Kidney epithelial cell (primary cell): ENCODE measurements at regions not wholly inside any gene's neighbourhood (a gene's known extent, or its start where the extent isn't known, plus 50 kb on each side); places are given as distances from the start of the nearest gene placed in this dataset.

Experiments
- DNase-seq: peaks from one replicate; pipeline ENCODE4 v3.0.0-alpha.2; 2010; ENCODE audit warnings: low read depth
- H3K27me3 ChIP-seq: 2 replicates; pipeline ENCODE4 v1.6.0; 2011; ENCODE audit warnings: low read length; ENCODE audit not compliant: control insufficient read depth, insufficient read depth
- H3K36me3 ChIP-seq: 2 replicates; pipeline ENCODE4 v1.5.1; 2011; ENCODE audit warnings: low read length; ENCODE audit not compliant: control insufficient read depth, insufficient read depth
- H3K4me3 ChIP-seq: 2 replicates; pipeline ENCODE4 v1.5.1; 2011; ENCODE audit warnings: low read depth, mild to moderate bottlenecking, control low read depth, low read length
- TF ChIP-seq, protein P1 (sequence below): IDR thresholded peaks from 2 replicates; pipeline ENCODE4 v1.5.1; 2011; ENCODE audit warnings: mild to moderate bottlenecking, moderate library complexity, low read length, control low read depth, inconsistent platforms; ENCODE audit not compliant: insufficient read depth, poor library complexity, severe bottlenecking

DNA sequence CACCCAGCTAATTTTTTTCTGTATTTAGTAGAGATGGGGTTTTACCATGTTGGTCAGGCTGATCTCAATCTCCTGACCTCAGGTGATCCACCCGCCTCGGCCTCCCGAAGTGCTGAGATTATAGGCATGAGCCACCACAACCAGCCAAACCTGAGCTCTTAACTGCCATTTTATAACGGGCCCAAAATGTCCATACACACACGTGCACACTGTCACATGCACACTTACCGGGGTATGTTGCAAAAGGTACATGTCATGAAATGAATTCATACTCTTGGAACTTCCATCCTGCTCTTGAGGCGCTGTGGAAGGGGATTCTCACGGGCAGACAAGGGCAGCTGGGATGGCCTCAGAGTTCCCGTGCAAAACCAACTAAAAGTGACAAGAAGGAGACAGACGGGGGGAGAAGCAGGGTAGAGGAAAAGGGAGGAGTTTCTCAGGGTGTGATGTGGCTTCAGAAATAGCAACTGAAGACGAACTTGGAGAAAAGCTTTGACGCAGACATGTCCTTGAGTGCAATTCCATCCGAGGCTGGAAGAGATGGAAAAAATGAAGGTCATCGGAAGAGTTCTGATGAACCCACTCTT, 110.9 kb downstream of the BDH1 start:
- no peak overlapping the region for H3K4me3 ChIP-seq
- TF ChIP-seq, protein P1, sequence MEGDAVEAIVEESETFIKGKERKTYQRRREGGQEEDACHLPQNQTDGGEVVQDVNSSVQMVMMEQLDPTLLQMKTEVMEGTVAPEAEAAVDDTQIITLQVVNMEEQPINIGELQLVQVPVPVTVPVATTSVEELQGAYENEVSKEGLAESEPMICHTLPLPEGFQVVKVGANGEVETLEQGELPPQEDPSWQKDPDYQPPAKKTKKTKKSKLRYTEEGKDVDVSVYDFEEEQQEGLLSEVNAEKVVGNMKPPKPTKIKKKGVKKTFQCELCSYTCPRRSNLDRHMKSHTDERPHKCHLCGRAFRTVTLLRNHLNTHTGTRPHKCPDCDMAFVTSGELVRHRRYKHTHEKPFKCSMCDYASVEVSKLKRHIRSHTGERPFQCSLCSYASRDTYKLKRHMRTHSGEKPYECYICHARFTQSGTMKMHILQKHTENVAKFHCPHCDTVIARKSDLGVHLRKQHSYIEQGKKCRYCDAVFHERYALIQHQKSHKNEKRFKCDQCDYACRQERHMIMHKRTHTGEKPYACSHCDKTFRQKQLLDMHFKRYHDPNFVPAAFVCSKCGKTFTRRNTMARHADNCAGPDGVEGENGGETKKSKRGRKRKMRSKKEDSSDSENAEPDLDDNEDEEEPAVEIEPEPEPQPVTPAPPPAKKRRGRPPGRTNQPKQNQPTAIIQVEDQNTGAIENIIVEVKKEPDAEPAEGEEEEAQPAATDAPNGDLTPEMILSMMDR: no peak

DNA sequence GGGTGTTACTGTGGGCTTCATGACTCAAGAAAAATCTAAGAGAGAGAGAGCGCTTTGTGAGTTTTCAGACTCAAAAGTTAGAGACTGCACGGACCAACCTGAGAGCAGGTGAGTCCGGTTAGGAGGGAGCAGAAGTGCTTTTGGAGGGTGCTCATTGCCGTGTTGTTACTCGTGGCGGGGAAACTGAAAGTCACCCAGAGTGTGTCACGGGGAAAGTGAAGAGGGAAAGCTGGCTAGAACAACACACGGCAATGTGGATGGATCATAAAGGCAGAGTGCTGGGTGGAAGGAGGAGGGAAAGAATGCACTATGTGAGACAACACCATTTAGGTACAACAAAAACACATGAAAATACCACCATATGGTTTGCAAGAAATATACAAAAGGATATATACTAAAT, 112.3 kb downstream of the BDH1 start:
- Histone ChIP-seq H3K27me3 (no peaks in the 10 kb centered on the region), H3K36me3 (no peaks in the 10 kb centered on the region), H3K4me3 (no peak overlapping the region)
- DNase-seq: no peak
- TF ChIP-seq, protein P1: no peak

More for the DNA sequence above, 110.9 kb downstream of the BDH1 start:
- DNase-seq: no peak
- Histone ChIP-seq H3K27me3 (no peaks in the 10 kb centered on the region), H3K36me3 (no peaks in the 10 kb centered on the region)

DNA sequence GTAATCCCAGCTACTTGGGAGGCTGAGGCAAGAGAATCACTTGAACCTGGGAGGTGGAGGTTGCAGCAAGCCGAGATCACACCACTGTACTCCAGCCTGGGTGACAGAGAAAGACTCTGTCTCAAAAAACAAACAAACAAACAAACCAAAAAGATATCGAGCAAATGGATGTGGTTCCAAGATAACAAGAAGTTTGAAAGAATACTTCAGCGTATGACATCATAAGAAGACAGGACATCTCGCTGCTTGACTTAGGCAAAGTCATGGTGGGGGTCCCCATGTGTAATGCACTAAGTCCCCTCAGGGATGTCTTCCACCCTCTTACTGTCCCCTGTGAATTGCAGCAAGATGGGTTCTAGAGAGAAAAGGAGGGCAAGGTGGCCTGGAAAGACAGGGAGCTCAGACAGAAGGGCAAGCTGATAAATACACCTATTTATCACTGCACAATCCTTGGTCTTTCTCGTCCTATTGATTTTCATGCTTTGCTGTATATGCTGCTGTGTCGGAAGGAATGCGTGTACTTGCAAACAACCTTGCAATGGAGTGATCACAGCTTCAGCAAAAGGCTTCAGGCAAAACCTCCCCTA, 115.0 kb downstream of the BDH1 start:
- DNase-seq: no peak
- H3K4me3 ChIP-seq: no peak overlapping the region
- no peaks in the 10 kb centered on the region for H3K36me3 ChIP-seq
- H3K27me3 ChIP-seq: no peaks in the 10 kb centered on the region
- TF ChIP-seq, protein P1: no peak

DNA sequence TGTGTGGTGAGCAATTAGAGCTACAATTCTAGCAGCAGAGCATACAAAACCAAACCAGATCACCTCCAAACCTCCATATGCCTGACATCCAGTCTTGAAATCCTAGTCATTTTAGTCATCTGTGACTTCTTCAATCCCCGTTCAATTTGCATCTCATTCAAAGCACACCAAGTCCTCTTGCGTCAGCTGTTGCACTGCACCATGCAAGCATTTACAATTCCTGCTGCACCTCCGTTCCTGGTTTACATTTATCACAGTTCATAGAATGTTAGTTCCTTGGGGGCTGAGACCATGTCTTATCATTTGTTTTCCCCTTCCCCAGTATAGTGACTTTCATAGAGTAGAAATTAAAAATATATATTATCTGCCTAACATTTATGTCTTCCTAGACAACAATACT, 116.9 kb downstream of the BDH1 start:
- H3K4me3 ChIP-seq: no peak overlapping the region
- TF ChIP-seq, protein P1: no peak
- H3K27me3 ChIP-seq: no peaks in the 10 kb centered on the region

DNA sequence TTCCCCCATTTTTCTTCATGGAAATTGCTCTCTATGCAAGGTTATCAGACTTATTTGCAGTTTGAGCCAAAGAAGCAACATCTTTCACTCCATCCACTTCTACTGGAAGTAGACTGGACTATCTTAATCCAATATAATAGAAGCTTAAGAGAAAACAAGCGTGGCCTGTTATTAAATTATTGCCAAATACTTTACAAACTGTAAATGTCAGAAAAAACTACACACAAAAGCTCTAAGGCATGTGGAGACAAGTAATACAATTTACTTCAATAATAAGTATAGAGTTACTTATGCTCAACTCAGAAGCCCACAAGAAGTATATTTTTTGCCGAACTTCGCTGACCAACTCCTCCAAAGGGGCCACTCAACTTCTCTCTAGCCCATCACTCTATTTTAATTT, 120.3 kb downstream of the BDH1 start:
- no peak for DNase-seq
- no peak overlapping the region for H3K4me3 ChIP-seq
- H3K36me3 ChIP-seq: no peaks in the 10 kb centered on the region
- TF ChIP-seq, protein P1: no peak
- no peaks in the 10 kb centered on the region for H3K27me3 ChIP-seq

More for the DNA sequence above, 116.9 kb downstream of the BDH1 start:
- H3K36me3 ChIP-seq: no peaks in the 10 kb centered on the region
- DNase-seq: no peak

DNA sequence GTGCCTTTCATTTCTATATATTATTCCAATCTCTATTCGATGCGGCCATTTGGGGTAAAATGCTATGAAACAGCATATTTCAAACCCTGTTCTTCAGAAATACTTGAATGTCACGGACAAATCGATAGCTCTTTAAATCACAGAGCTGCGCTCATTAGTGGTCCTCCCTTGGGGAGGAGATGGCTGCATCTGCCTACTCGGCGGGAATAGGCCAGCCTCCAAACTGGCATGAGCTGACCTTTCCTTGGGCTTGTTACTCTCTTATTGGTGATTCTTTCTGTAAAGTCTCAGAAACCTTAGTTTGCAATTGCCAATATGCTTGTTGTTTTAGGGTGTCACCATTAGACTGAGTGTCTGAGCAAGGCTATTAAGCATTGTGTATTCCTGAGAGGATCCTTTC, 120.9 kb downstream of the BDH1 start:
- no peak for DNase-seq
- Histone ChIP-seq H3K36me3 (no peaks in the 10 kb centered on the region), H3K27me3 (no peaks in the 10 kb centered on the region), H3K4me3 (no peak overlapping the region)
- TF ChIP-seq, protein P1: no peak
